NCI-H1105 (cell line): ENCODE measurements at regions not wholly inside any gene's neighbourhood (a gene's known extent, or its start where the extent isn't known, plus 50 kb on each side); places are given as distances from the start of the nearest gene placed in this dataset.

Experiments
- DNase-seq: peaks from one replicate; lab custom pipeline; 2025; lab: John Stamatoyannopoulos, UW

- no peak for DNase-seq
These were observed 142.9 kb downstream of the RPIA start for GRCh38 chr2:88834376-88834775.

GRCh38 chr2:88834866-88835265, 143.4 kb downstream of the RPIA start:
- no peak for DNase-seq

DNA sequence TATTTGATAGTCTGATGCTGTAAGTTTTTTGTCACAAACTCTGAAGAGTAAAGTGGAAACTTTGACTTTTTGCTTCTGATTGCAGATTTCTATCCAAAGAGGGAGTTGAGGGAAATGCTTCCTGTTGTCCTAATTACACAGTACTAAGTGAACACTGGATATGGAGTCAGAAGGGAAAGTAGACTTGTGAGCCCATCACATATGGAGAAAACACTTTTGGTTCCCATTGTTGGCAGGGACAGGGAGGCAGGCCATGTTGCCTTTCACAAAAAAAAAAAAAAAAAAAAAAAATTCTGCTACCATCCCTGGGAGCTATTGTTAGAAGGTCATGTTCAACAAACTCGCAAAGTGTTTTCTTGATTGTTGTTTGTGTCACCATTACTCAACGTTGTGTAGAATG, 144.3 kb downstream of the RPIA start:
- DNase-seq, result no peak

DNA sequence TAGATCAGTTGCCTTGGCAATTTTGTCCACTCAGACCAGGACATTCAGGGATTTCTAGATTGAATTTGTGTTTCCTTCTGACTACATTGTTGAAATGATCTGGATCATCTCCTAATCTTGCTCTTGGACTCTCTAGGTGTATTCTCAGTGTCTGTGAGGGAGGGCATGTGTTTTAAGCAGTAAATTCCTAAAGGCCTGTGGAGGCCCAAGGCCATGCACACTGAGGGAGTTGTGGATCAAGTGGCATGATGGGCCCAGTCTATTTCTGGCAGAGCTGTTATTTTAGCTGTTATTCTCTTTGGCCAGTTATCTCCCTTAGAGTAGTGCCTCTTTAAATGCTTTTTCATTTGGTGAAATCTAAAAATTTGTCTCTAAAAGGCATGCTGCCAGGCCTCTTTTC, 144.9 kb downstream of the RPIA start:
- no peak for DNase-seq

- no peak for DNase-seq
These were observed 146.2 kb downstream of the RPIA start for GRCh38 chr2:88837511-88838160.

DNA sequence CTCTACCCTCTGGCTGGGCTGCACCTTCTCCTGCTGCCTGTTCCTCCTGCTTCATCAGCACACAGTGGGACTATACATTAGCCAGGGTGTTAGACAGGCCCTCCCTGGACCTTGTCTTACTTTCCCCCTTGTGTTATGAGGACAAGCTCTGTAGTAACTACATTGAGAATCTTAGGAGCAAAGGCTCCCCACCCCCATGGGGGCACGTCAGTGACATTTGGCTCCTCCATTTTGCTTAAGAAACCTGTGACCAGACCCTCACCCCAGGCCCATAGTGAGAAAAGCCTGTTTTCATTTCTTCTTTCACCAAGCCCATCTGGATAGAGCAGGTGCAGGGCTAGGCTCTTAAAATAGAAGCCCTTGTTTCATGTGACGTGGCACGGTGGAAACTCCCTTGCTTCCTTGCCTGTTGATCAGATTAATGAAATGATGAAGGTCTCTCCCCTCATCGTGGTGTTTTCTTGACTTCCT, 146.7 kb downstream of the RPIA start:
- no peak for DNase-seq

DNA sequence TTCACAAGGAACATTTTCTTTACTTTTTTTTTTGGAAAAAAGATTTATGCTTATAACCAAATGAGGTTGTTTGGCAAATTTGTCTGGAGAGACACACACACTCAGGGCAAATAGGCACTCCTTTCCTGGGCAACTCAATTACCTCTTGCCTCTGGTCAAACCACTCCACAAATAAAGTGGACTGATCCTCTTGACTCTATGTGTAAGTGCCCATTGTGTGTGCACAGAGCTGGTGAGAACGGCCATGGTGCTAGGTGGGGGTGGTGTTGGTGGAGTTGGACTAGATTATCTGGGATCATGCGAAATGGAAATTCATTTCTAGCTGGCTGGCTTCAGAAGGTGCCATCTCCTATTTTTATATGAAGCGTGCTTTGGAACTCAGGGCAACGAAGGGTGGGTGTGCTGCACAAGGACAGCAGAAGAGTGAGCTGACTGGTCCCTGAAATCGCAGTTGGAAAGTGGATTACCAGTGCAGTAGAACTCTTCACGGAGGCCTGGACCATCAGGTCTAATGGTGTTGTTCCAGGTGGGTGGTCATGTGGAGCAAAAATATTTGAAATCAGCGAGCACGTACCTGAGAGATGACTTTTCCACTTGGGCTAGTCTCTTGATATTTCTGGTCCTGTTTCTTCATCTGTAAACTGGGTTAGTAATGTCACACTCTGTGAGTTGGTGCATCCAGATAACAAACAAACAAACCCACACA, 149.9 kb downstream of the RPIA start:
- no peak for DNase-seq

DNA sequence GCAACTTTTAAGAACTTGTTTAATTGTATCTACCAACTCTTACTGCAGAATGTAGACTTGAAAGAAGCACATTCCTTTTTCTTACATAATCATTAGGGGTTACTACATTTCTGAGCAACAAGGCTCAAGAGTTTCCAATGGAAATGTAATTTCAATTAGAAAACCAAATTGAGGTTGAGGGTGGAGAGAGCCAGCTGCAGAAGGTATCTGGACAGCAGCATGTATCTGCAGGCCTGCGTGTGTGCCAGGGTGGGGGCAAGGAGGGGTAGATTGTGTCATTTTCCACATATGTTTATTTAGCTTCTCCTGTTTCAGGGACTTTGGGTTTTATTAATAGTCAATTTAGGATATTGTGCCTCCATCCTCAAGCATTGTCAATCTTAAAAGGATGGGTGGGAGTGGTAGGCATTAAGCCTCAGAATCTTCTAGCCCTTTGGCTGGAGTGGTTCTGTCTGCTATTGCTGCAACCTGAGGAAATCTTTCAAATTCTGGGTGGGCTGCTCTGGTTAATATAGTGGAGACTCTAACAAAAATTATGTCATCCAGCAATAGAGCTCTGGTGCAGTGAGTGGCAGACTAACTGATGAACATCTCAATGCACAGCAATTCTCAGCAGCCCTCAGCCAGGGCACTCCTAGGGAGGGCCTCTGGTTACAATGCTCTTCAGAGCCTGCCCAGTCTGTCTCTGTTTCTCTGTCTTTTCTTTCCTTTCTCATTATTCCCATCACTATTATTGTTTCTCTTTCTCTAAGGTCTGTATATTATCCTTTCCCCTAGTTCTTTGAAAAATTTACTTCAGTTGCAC, 151.4 kb downstream of the RPIA start:
- no peak for DNase-seq

DNA sequence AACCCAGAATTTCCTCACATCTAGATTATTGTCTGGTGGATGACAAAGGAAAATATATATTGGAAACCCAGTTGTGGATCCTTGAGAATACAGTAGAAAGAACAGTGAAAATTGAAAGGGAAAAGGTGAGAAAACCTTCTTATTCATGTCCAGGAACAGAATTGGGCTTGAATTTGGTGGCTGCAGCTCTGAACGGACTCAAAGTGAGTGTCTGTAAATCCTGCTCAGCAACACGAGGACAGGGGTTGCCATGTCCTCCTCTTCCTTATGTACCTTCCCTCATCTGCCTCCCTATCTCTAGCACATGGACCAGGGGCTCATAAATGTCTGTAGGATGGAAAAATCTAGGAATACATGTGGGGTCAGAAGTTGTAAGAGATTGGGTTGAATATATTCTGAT, 152.2 kb downstream of the RPIA start:
- no peak for DNase-seq

DNA sequence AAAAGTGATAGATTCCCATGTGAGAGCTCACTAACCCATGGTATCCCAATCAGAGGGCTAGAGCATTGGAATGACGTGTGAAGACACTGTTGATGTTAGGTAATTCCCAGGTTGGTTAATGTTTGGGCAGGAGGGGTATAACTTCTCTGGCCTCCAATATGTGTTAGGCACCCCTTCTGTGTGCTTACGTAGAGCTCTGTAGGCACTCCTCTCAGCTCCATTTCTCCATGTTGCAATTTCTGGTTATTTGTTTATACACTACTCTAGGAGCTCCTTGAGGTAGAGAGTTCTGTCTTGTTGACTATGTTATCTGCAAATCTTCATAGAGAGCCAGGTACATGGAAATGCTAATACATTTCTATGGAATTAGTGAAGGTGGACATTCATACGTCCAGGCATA, 153.5 kb downstream of the RPIA start:
- no peak for DNase-seq

GRCh38 chr2:88845772-88846661, 154.5 kb downstream of the RPIA start:
- no peak for DNase-seq

DNA sequence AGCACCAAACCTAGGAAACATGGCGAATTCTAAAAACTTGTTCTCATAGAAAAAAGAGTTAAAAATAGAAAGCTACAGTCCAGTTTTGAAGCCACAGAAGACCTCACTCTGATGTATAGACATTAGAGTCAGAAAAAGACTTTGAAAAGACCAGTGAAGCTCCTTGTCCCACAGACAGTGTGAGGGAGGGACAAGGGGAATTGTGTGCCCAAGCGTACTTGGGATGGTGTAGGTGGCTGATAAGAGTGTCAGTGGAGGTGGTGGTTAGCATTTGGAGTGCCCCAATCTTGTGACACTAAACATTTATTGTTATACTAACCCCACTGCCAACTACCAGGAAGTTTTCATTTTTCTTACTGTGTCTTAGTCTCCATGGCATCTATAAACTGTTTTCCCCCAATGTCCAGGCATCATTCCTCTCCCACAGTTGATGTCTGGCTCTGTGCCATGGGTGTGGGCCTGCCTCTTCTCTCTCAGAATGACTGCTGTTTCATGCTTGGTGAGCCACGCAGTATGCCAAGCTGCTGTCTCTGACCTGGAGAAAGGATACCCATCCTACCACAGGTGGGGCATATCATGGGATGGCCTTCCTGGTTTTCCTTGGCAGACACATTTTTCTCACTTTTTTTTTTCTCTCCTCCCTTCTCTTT, 161.4 kb downstream of the RPIA start:
- no peak for DNase-seq

DNA sequence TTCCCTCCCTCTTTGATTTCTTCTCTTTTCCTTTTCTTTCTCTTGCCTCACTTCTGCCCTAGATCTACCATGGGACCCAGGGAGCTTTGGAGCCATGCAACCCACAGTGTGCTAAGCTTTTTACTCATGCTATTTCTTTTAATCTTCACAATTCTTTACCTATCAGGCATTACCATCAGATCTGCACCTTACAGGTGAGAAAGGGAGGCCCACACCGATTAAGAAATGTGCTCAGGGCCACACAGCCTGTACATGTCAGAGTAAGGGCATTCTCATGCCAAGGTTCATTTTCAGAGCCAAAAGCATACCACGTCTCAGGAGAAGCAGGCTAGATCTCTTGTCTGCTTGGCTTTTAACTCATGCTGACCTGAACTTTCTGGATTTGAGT, 161.9 kb downstream of the RPIA start:
- no peak for DNase-seq

GRCh38 chr2:88854528-88854927, 163.1 kb downstream of the RPIA start:
- no peak for DNase-seq

GRCh38 chr2:88855620-88856408, 164.3 kb downstream of the RPIA start:
- no peak for DNase-seq

DNA sequence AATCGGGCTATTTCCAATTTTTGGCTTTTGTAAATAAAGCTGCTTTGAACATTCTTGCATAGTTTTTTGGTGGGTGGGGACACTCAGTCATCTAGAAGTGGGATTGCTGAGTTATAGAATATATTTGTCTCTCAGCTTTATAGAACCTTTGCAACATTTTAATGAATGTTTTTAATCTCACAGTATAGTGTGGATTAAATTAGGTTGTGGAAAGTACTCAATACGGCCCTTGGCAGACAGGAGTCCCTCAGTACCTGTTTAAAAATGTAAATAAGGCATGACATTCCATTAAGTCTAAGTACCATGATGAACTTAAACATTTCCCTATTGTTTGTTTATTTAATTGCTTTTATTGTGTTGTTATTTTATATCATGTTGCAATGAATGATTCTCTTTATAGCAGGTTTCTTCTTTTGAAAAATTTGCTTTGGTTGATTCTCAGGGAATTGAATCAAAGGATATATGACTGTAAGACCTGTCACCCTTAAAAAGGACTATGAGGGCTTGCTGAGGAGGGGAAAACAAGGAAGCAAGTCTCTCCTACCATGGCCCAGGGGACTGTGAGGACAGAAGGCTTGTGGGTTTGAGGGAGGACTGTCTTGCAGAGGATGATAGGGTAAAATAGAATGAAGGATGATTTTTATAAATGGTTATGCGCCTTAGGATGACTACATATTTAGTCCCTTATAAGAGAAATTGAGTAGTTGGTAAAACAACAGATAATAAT, 165.1 kb downstream of the RPIA start:
- DNase-seq, result no peak

DNA sequence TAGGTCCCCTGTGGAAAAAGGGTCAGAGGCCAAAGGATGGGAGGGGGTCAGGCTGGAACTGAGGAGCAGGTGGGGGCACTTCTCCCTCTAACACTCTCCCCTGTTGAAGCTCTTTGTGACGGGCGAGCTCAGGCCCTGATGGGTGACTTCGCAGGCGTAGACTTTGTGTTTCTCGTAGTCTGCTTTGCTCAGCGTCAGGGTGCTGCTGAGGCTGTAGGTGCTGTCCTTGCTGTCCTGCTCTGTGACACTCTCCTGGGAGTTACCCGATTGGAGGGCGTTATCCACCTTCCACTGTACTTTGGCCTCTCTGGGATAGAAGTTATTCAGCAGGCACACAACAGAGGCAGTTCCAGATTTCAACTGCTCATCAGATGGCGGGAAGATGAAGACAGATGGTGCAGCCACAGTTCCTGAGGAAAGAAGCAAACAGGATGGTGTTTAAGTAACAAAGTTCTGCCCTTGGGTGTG, 165.8 kb downstream of the RPIA start:
- no peak for DNase-seq

GRCh38 chr2:88857951-88858411, 166.5 kb downstream of the RPIA start:
- no peak for DNase-seq

GRCh38 chr2:88859461-88859860, 168.0 kb downstream of the RPIA start:
- no peak for DNase-seq
